Uterus (tissue), 3 donors: ENCODE measurements at regions not wholly inside any gene's neighbourhood (a gene's known extent, or its start where the extent isn't known, plus 50 kb on each side); places are given as distances from the start of the nearest gene placed in this dataset.
"Not testable (repeated sequence)": the region's sequence is repeated elsewhere in the genome, so short reads cannot be mapped to it uniquely, and the experiment has no call there.

Source experiments
- DNase-seq, 2 donors: peaks; one replicate each; pipeline ENCODE4 v3.0.0-alpha.2; 2019 to 2020
- H3K27ac ChIP-seq, 2 donors: fragments of 200-600 bp; sonication (generic); 1 replicate in 1 of 2; 2 replicates in 1 of 2; pipeline ENCODE4 v1.5.1; 2016 to 2018
- H3K27me3 ChIP-seq, 2 donors: fragments of 200-600 bp; sonication (generic); one replicate each; pipeline ENCODE4 v1.5.1; 2018 to 2019; ENCODE audit warnings: control low read depth in 1 of 2
- H3K36me3 ChIP-seq, 2 donors: fragments of 200-600 bp; sonication (generic); one replicate each; pipeline ENCODE4 v1.5.1; 2019; ENCODE audit warnings: control low read depth in 1 of 2
- H3K4me1 ChIP-seq, 2 donors: fragments of 200-600 bp; sonication (generic); one replicate each; pipeline ENCODE4 v1.5.1; 2018 to 2019; ENCODE audit warnings: control low read depth in 1 of 2
- H3K4me3 ChIP-seq, 2 donors: fragments of 200-600 bp; sonication (generic); 1 replicate in 1 of 2; 2 replicates in 1 of 2; pipeline ENCODE4 v1.5.1; 2018 to 2019; ENCODE audit warnings: mild to moderate bottlenecking in 1 of 2
- H3K9me3 ChIP-seq, 2 donors: fragments of 200-600 bp; sonication (generic); one replicate each; pipeline ENCODE4 v1.5.1; 2019; ENCODE audit warnings: control low read depth in 1 of 2
- POLR2A ChIP-seq, 2 donors: fragments of 450-650 bp; IDR thresholded peaks; one replicate each; pipeline ENCODE4 v1.6.1; 2016; ENCODE audit warnings: antibody characterized with exemption in 2 of 2, mild to moderate bottlenecking in 1 of 2, moderate library complexity in 1 of 2
- intact Hi-C: fragments of 100-400 bp; cut with DNase I; formaldehyde crosslinking; loops from one replicate; pipeline ENCODE4 v1.15.1; 2023; ENCODE audit warnings: low total_unique reads
- TF ChIP-seq, protein P1 (sequence below), 4 experiments: fragments of 200-600 bp in 2 of 4; fragments of 450-650 bp in 2 of 4; sonication (generic) in 2 of 4; IDR thresholded peaks; one replicate each; pipeline ENCODE4 v1.5.1; 2016 to 2019; ENCODE audit warnings: antibody characterized with exemption in 4 of 4, mild to moderate bottlenecking in 2 of 4, moderate library complexity in 1 of 4
- donor health status: DM: yes; HTN: yes; CAD: no.

DNA sequence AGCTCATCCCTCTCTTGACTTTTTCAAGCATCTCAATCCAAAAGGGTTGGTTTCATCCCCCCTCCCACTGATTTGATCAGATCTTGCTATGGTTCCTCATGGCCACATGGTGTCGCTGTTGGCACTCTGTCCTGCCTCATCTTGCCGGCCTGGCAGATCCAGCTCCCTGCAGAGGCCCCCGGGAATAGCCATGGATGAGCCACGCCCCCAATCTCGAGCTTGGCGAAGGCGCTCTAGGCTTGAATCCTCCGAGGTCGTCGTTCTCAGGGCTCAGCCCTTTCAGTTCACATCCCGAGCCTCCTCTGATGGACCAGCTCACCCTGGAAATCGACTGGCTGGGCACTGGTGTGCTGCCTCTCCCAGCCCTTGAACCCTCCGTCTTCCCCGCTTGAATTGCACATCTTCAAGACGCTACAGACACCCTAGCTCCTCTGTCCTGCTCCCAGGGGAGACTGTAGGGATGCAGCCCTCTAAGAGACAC, 628.7 kb downstream of the TYW1 start:
- H3K4me3 ChIP-seq, result peak overlapping the region in 1 of 2 donors; percentile 9
- H3K36me3 ChIP-seq, result no peaks in the 10 kb centered on the region
- peak; percentile 58 to 65 for DNase-seq
- H3K4me1 ChIP-seq, result no peaks in the 10 kb centered on the region
- no peaks in the 10 kb centered on the region for H3K27me3 ChIP-seq
- H3K27ac ChIP-seq, result no peak overlapping the region
- intact Hi-C loops, result no loop called here
- TF ChIP-seq, protein P1, sequence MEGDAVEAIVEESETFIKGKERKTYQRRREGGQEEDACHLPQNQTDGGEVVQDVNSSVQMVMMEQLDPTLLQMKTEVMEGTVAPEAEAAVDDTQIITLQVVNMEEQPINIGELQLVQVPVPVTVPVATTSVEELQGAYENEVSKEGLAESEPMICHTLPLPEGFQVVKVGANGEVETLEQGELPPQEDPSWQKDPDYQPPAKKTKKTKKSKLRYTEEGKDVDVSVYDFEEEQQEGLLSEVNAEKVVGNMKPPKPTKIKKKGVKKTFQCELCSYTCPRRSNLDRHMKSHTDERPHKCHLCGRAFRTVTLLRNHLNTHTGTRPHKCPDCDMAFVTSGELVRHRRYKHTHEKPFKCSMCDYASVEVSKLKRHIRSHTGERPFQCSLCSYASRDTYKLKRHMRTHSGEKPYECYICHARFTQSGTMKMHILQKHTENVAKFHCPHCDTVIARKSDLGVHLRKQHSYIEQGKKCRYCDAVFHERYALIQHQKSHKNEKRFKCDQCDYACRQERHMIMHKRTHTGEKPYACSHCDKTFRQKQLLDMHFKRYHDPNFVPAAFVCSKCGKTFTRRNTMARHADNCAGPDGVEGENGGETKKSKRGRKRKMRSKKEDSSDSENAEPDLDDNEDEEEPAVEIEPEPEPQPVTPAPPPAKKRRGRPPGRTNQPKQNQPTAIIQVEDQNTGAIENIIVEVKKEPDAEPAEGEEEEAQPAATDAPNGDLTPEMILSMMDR (IDR thresholded peaks at IDR 0.05), result peak; percentile 56 to 77 (median 76)
- TF ChIP-seq POLR2A (IDR thresholded peaks at IDR 0.05), result no peak
- no peaks in the 10 kb centered on the region for H3K9me3 ChIP-seq

DNA sequence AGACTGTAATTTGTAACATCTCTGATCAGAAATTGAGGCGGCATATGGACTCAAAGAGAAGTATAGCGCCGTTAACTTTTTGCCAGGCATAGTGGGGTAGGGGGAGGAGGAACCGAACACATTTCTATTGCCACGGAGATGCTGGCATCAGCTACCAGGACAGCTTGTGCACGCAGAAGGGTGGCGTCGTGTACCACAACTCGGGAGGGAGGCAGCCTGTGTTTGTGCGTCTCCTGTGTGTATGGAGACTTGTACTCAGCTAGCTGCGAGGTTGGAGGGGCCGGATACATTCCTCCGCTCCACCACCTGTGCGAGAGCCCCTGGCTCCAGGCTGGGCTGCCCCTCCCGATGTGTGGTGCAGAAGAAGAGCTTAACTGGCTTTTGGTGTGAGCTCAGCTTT, 634.8 kb downstream of the TYW1 start:
- Histone ChIP-seq H3K36me3 (no peaks in the 10 kb centered on the region), H3K4me1 (no peaks in the 10 kb centered on the region), H3K27ac (no peak overlapping the region), H3K4me3 (no peak overlapping the region), H3K27me3 (no peaks in the 10 kb centered on the region), H3K9me3 (no peaks in the 10 kb centered on the region)
- intact Hi-C loops, result no loop called here
- DNase-seq, result no peak
- TF ChIP-seq, protein P1 (IDR thresholded peaks at IDR 0.05), result no peak
- TF ChIP-seq POLR2A (IDR thresholded peaks at IDR 0.05), result no peak

DNA sequence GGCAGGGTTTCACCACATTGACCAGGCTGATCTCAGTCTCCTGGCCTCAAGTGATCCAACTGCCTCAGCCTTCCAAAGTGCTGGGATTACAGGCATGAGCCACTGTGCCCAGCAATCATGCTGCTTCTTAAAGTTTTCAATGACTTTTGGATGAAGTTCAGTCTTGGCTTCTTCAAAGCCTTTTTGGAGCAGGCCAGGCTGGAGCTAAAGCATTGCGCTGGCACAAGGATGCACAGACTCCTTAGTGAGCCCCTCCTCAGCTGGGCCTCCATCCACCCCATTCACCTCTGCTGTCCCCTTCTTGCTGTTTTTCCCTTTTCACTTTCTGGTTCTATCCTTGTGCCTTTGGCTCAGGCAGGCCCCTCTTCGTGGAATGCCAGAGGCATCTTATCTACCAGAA, 638.6 kb downstream of the TYW1 start:
- no peaks in the 10 kb centered on the region for H3K9me3 ChIP-seq
- TF ChIP-seq, protein P1 (IDR thresholded peaks at IDR 0.05), result no peak
- TF ChIP-seq POLR2A (IDR thresholded peaks at IDR 0.05), result no peak
- no peaks in the 10 kb centered on the region for H3K27me3 ChIP-seq
- no peak overlapping the region for H3K4me3 ChIP-seq
- intact Hi-C loops, result no loop called here
- H3K27ac ChIP-seq, result no peak overlapping the region
- H3K36me3 ChIP-seq, result no peaks in the 10 kb centered on the region
- no peaks in the 10 kb centered on the region for H3K4me1 ChIP-seq
- DNase-seq, result no peak

DNA sequence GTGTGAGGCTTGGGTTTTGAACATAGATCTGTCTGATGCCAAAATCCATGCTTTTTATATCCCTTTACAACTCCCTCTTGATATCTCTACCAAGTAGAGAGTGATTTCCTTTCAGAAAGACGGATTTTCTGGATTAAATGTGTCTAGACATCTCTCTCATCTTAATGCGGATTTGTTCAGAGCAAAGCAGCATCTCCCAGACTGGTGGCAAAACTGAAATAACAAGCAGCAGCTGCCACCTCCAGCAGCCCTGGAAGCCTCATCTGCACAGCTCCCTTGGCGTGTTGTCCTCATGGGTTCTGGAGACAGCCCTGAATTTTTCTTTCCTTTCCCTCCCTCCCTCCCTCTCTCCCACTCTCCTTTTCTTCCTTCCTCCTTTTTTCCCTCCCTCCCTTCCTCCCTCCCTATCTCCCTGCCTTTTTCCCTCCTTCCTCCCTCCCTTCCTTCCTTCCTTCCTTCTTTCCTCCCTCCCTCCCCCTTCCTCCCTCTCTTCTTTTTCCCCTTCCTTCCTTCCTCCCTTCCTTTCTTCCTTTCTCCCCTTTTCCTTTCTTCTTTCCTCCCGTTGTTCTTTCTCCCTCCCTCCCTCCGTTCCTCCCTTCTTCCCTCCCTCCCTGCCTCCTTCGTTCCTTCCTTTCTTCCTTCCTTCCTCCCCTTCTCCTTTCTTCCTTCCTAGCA, 639.9 kb downstream of the TYW1 start:
- H3K9me3 ChIP-seq, result no peaks in the 10 kb centered on the region
- no peak overlapping the region for H3K4me3 ChIP-seq
- no peak overlapping the region for H3K27ac ChIP-seq
- no peaks in the 10 kb centered on the region for H3K27me3 ChIP-seq
- H3K36me3 ChIP-seq, result no peaks in the 10 kb centered on the region
- intact Hi-C loops, result no loop called here
- no peak for DNase-seq
- TF ChIP-seq, protein P1 (IDR thresholded peaks at IDR 0.05), result no peak
- no peak for TF ChIP-seq POLR2A (IDR thresholded peaks at IDR 0.05)
- no peaks in the 10 kb centered on the region for H3K4me1 ChIP-seq

DNA sequence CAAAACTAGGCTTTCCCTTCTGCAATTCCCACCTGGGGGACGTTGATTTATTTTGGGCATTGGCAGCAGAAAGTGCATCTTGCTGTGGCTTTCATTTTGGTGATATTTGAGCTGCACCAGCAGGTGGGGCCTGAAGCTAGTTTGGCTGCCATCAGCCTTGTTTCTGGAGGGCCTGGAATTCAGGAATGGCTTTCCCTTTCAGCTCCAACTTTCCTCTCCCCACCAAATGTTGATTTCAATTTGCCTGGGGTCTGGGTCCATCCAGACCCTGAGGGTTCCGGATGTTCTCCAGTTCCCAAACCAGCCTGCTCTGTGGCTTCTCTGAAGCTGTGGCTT, 640.4 kb downstream of the TYW1 start:
- no peaks in the 10 kb centered on the region for H3K4me1 ChIP-seq
- no peak overlapping the region for H3K27ac ChIP-seq
- TF ChIP-seq, protein P1 (IDR thresholded peaks at IDR 0.05), result no peak
- no peak for TF ChIP-seq POLR2A (IDR thresholded peaks at IDR 0.05)
- intact Hi-C loops, result no loop called here
- H3K9me3 ChIP-seq, result no peaks in the 10 kb centered on the region
- no peaks in the 10 kb centered on the region for H3K36me3 ChIP-seq
- no peak overlapping the region for H3K4me3 ChIP-seq
- DNase-seq, result no peak
- no peaks in the 10 kb centered on the region for H3K27me3 ChIP-seq

DNA sequence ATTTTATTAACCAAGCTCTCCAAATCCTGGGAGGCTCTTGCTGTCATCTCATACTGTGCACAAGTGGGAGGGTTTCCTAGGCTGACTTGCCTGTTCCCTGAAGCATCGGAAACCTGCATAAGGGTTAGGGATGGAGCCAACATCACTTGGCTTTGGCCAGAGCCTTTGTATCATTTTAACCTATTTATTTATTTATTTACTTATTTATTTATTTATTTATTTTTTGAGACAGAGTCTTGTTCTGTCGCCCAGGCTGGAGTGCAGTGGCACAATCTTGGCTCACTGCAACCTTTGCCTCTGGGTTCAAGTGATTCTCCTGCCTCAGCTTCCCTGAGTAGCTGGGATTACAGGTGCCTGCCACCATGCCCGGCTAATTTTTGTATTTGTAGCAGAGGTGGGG, 645.9 kb downstream of the TYW1 start:
- intact Hi-C loops, DNase-seq, H3K9me3 ChIP-seq, H3K27ac ChIP-seq, H3K36me3 ChIP-seq, H3K27me3 ChIP-seq, H3K4me3 ChIP-seq, H3K4me1 ChIP-seq: not testable (repeated sequence)
